HepG2 (cell line): ENCODE measurements at regions not wholly inside any gene's neighbourhood (a gene's known extent, or its start where the extent isn't known, plus 50 kb on each side); places are given as distances from the start of the nearest gene placed in this dataset.

Source experiments
- ATAC-seq: fragments of 200-7000 bp; cut with Tn5 transposase; 3 replicates; pipeline ENCODE4 v1.9.1; 2020; ENCODE audit warnings: mild to moderate bottlenecking, moderate library complexity
- BruUV-seq: library from RNA; stranded (reverse); fragments of 400-500 nt; replicated peaks from 2 replicates; lab custom pipeline; 2021; lab: Mats Ljungman, UMichigan
- CTCF ChIA-PET: fragments of 300-600 bp; formaldehyde crosslinking; extraction: SDS; loops from one replicate; lab custom pipeline; 2021; ENCODE audit warnings: low total read pairs, inconsistent platforms, low intra/inter-chr PET ratio; lab: Yijun Ruan, JAX
- POLR2A ChIA-PET: fragments of 350-600 bp; sonication (Branson Sonifier 250); formaldehyde crosslinking; loops from one replicate; lab custom pipeline; 2020; ENCODE audit warnings: antibody characterized with exemption, inconsistent platforms; lab: Yijun Ruan, JAX
- DNase-seq: peaks from one replicate; pipeline ENCODE4 v3.0.0-alpha.2; 2015; ENCODE audit warnings: low spot score
- FAIRE-seq: peaks from 3 replicates; lab custom pipeline; 2011; peaks lifted over from hg19 to GRCh38; lab: Jason Lieb, UNC
- H2AFZ ChIP-seq: one replicate; pipeline ENCODE4 v1.6.1; 2011; ENCODE audit warnings: low read length, inconsistent platforms
- H3K27ac ChIP-seq: fragments of 300-600 bp; 3 replicates; pipeline ENCODE4 v1.8.0; 2011; ENCODE audit warnings: mixed run types, mild to moderate bottlenecking, mixed read lengths, low read length, inconsistent platforms; ENCODE audit not compliant: insufficient read depth; ENCODE audit errors: extremely low read length
- H3K27me3 ChIP-seq, 2 experiments: fragments of 200-600 bp in 1 of 2; 2 replicates in 1 of 2; 3 replicates in 1 of 2; pipeline versions ENCODE4 v1.6.0 to v1.8.0; 2011; ENCODE audit warnings: low read length in 2 of 2, mild to moderate bottlenecking in 2 of 2, moderate library complexity in 2 of 2, inconsistent platforms in 1 of 2; ENCODE audit not compliant: insufficient read depth in 2 of 2, control insufficient read depth in 1 of 2
- H3K36me3 ChIP-seq, 2 experiments: fragments of 200-600 bp in 1 of 2; replicated peaks in 1 of 2; 2 replicates in 1 of 2; 3 replicates in 1 of 2; pipeline versions ENCODE4 v1.5.1 to v1.8.0; 2011; ENCODE audit warnings: low read length in 2 of 2, inconsistent platforms in 1 of 2; ENCODE audit not compliant: insufficient read depth in 2 of 2, control insufficient read depth in 1 of 2
- H3K4me1 ChIP-seq: 2 replicates; pipeline ENCODE4 v1.5.1; 2012; ENCODE audit warnings: low read length, inconsistent platforms; ENCODE audit not compliant: insufficient read depth
- H3K4me2 ChIP-seq: 2 replicates; pipeline ENCODE4 v1.6.0; 2011; ENCODE audit warnings: low read depth, low read length, inconsistent platforms
- H3K4me3 ChIP-seq, 3 experiments: fragments of 200-600 bp in 1 of 3; sonication (generic), shearing (Covaris generic) in 1 of 3; replicated peaks in 1 of 3; 2 replicates each; pipeline ENCODE4 v1.5.1; 2011 to 2016; ENCODE audit warnings: low read length in 3 of 3, inconsistent platforms in 2 of 3, low read depth in 2 of 3, mild to moderate bottlenecking in 2 of 3, control low read depth in 1 of 3, mixed read lengths in 1 of 3; ENCODE audit not compliant: insufficient read depth in 1 of 3
- H3K79me2 ChIP-seq: one replicate; pipeline ENCODE4 v1.6.1; 2011; ENCODE audit warnings: low read length, inconsistent platforms; ENCODE audit not compliant: insufficient read depth
- H3K9ac ChIP-seq: 2 replicates; pipeline ENCODE4 v1.6.0; 2011; ENCODE audit warnings: mild to moderate bottlenecking, low read depth, low read length, inconsistent platforms; ENCODE audit not compliant: insufficient read depth
- H3K9me3 ChIP-seq: 2 replicates; pipeline ENCODE4 v1.5.1; 2012; ENCODE audit warnings: mild to moderate bottlenecking, low read length
- H4K20me1 ChIP-seq: 2 replicates; pipeline ENCODE4 v1.6.0; 2011; ENCODE audit warnings: inconsistent platforms, mild to moderate bottlenecking, low read length, moderate library complexity; ENCODE audit not compliant: insufficient read depth
- DNMT1 ChIP-seq: sonication (generic); formaldehyde crosslinking; IDR thresholded peaks from 2 replicates; pipeline ENCODE4 v1.5.1; 2020; ENCODE audit warnings: mild to moderate bottlenecking, missing genetic modification reagents
- HNRNPLL ChIP-seq: fragments of 200-400 bp; formaldehyde crosslinking; IDR thresholded peaks from 2 replicates; pipeline ENCODE4 v1.6.1; 2017; ENCODE audit warnings: mild to moderate bottlenecking, low read depth, low read length; ENCODE audit not compliant: poor library complexity, severe bottlenecking
- IRF1 ChIP-seq: sonication (generic); formaldehyde crosslinking; IDR thresholded peaks from 2 replicates; pipeline ENCODE4 v1.4.0; 2020; ENCODE audit warnings: low read depth, mild to moderate bottlenecking, missing genetic modification reagents
- KDM2A ChIP-seq: sonication (generic); formaldehyde crosslinking; IDR thresholded peaks from 2 replicates; pipeline ENCODE4 v1.4.0; 2020; ENCODE audit warnings: low read depth, missing genetic modification reagents, borderline replicate concordance
- KDM5B ChIP-seq: sonication (generic); formaldehyde crosslinking; IDR thresholded peaks from 2 replicates; pipeline ENCODE4 v1.4.0; 2020; ENCODE audit warnings: missing genetic modification reagents, mild to moderate bottlenecking, borderline replicate concordance
- LCORL ChIP-seq, 2 experiments: fragments of 450-650 bp in 1 of 2; sonication (generic) in 1 of 2; formaldehyde crosslinking in 1 of 2; IDR thresholded peaks; 2 replicates each; pipeline versions ENCODE4 v1.5.0 to v1.6.1; 2017 to 2020; ENCODE audit warnings: antibody characterized with exemption in 1 of 2, missing genetic modification reagents in 1 of 2
- PHF8 ChIP-seq: sonication (generic); formaldehyde crosslinking; IDR thresholded peaks from 2 replicates; pipeline ENCODE4 v1.5.0; 2020; ENCODE audit warnings: missing genetic modification reagents
- RBFOX2 ChIP-seq: fragments of 200-400 bp; formaldehyde crosslinking; IDR thresholded peaks from 2 replicates; pipeline ENCODE4 v1.6.1; 2017; ENCODE audit warnings: low read depth, mild to moderate bottlenecking, low read length
- RFXANK ChIP-seq: IDR thresholded peaks from 2 replicates; pipeline ENCODE4 v1.6.1; 2016
- SMYD3 ChIP-seq: sonication (generic); formaldehyde crosslinking; IDR thresholded peaks from 2 replicates; pipeline ENCODE4 v1.8.1; 2023; ENCODE audit warnings: mild to moderate bottlenecking, missing genetic modification reagents
- SOX5 ChIP-seq: IDR thresholded peaks from 2 replicates; pipeline ENCODE4 v1.6.1; 2016; ENCODE audit warnings: borderline replicate concordance
- SSRP1 ChIP-seq: IDR thresholded peaks from 2 replicates; pipeline ENCODE4 v1.6.1; 2016; ENCODE audit warnings: control low read depth
- TFE3 ChIP-seq: IDR thresholded peaks from 2 replicates; pipeline ENCODE4 v1.6.1; 2016
- ZEB1 ChIP-seq: IDR thresholded peaks from 2 replicates; pipeline ENCODE4 v1.6.1; 2012; ENCODE audit warnings: mild to moderate bottlenecking, low read depth, inconsistent platforms; ENCODE audit not compliant: insufficient replicate concordance
- ZNF136 ChIP-seq: sonication (generic); formaldehyde crosslinking; IDR thresholded peaks from 2 replicates; pipeline ENCODE4 v1.8.1; 2022; ENCODE audit warnings: low read depth, mild to moderate bottlenecking, moderate library complexity, missing genetic modification reagents
- ZNF292 ChIP-seq: sonication (generic); formaldehyde crosslinking; IDR thresholded peaks from 2 replicates; pipeline ENCODE4 v1.8.1; 2022; ENCODE audit warnings: mild to moderate bottlenecking, low read depth, missing genetic modification reagents, borderline replicate concordance
- ZNF354B ChIP-seq: sonication (generic); formaldehyde crosslinking; IDR thresholded peaks from 2 replicates; pipeline ENCODE4 v1.8.0; 2022; ENCODE audit warnings: mild to moderate bottlenecking, missing genetic modification reagents
- ZNF451 ChIP-seq: sonication (generic); formaldehyde crosslinking; IDR thresholded peaks from 2 replicates; pipeline ENCODE4 v1.5.0; 2020; ENCODE audit warnings: mild to moderate bottlenecking, missing genetic modification reagents
- ZNF605 ChIP-seq: sonication (generic); formaldehyde crosslinking; IDR thresholded peaks from 2 replicates; pipeline ENCODE4 v1.8.0; 2022; ENCODE audit warnings: mild to moderate bottlenecking, missing genetic modification reagents
- ZNF788 ChIP-seq: sonication (generic); formaldehyde crosslinking; IDR thresholded peaks from 2 replicates; pipeline ENCODE4 v1.5.0; 2020; ENCODE audit warnings: mild to moderate bottlenecking, missing genetic modification reagents, borderline replicate concordance
- WGBS: methylation state at CpG from one replicate; pipeline ENCODE4 v1.1.6; 2017; ENCODE audit warnings: low lambda C conversion rate; 5-methylcytosine and 5-hydroxymethylcytosine counted together
- in situ Hi-C: cut with HindIII; loops from 2 replicates; pipeline ENCODE4 v1.10.0; 2017; ENCODE audit warnings: low pct_unique_long_range_greater_than_20kb; ENCODE audit not compliant: extremely low pct_ligation_motif_present
- intact Hi-C: fragments of 100-400 bp; cut with micrococcal nuclease; formaldehyde crosslinking; loops from one replicate; pipeline ENCODE4 v1.10.0; 2022; ENCODE audit not compliant: unreplicated experiment

DNA sequence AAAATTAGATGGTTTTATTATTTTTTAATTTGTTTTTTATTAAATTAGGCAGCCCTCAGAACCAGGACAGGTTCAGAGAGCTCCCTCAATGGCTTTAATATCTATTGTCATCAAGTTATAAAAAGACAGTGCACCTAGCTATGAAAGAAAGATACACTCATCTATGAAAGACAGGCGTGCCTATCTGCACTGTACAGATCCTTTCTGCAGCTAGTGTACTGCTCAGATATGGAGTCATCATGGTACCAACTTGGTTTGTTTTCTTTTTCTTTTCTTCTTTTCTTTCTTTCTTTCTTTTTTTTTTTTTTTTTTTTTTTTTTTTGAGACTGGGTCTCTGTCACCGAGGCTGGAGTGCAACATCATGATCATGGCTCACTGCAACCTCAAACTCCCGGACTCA, 54.8 kb upstream of the GPBP1 start:
- FAIRE-seq (no peak), DNase-seq (no peak), ATAC-seq (no peak)
- H3K9me3 ChIP-seq = peaks cover 13% of the 10 kb centered on the region; the same call in 1 of the 2 replicates
- no peak overlapping the region for H3K4me2 ChIP-seq
- no peaks in the 10 kb centered on the region for H4K20me1 ChIP-seq
- no peak overlapping the region for H3K27ac ChIP-seq
- 42% methylated on average over 3 of the region's 3 CpGs for WGBS
- intact Hi-C loops = no loop called here
- CTCF ChIA-PET = no interaction called here
- no peaks in the 10 kb centered on the region for H3K36me3 ChIP-seq
- H3K9ac ChIP-seq = no peak overlapping the region
- BruUV-seq = no TSS peak
- in situ Hi-C loops = no loop called here
- no peak for TF ChIP-seq ZNF788 (CRISPR knock-in tag)
- no peaks in the 10 kb centered on the region for H3K27me3 ChIP-seq
- H2AFZ ChIP-seq = no peak overlapping the region
- POLR2A ChIA-PET = no interaction called here
- H3K4me1 ChIP-seq = peaks cover 17% of the 10 kb centered on the region
- no peak overlapping the region for H3K4me3 ChIP-seq
- H3K79me2 ChIP-seq = no peaks in the 10 kb centered on the region

DNA sequence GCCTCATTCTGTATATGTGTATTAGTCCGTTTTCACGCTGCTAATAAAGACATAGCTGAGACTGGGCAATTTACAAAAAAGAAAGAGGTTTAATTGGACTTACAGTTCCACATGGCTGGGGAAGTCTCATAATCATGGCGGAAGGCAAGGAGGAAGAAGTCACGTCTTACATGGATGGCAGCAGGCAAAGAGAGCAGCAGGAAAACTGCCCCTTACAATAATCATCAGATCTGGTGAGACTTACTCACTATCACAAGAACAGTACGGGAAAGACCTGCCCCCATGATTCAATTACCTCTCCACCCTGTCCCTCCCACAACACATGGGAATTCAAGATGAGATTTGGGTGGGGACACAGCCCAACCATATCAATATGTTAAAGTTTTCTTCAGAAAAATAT, 49.8 kb upstream of the GPBP1 start:
- H3K9ac ChIP-seq = no peak overlapping the region
- no TSS peak for BruUV-seq
- H3K4me2 ChIP-seq = no peak overlapping the region
- FAIRE-seq (no peak), DNase-seq (no peak), ATAC-seq (no peak)
- peaks cover 13% of the 10 kb centered on the region; the same call in 1 of the 2 replicates for H3K9me3 ChIP-seq
- H3K4me3 ChIP-seq = no peak overlapping the region
- in situ Hi-C loops = no loop called here
- H3K27me3 ChIP-seq = no peaks in the 10 kb centered on the region
- intact Hi-C loops = no loop called here
- no peak overlapping the region for H3K27ac ChIP-seq
- POLR2A ChIA-PET = no interaction called here
- CTCF ChIA-PET = no interaction called here
- peaks cover 11% of the 10 kb centered on the region for H3K4me1 ChIP-seq
- no peak overlapping the region for H2AFZ ChIP-seq
- H3K79me2 ChIP-seq = no peaks in the 10 kb centered on the region
- 71% methylated on average over 5 of the region's 5 CpGs for WGBS
- no peaks in the 10 kb centered on the region for H3K36me3 ChIP-seq
- no peaks in the 10 kb centered on the region for H4K20me1 ChIP-seq
- TF ChIP-seq KDM5B (CRISPR knock-in tag) = no peak
- TF ChIP-seq ZNF451 (CRISPR knock-in tag) = no peak
- TF ChIP-seq DNMT1 = no peak
- TF ChIP-seq ZNF354B = no peak
- TF ChIP-seq ZNF136 (CRISPR knock-in tag) = no peak
- no peak for TF ChIP-seq ZEB1
- TF ChIP-seq ZNF605 (CRISPR knock-in tag) = no peak
- no peak for TF ChIP-seq TFE3 (CRISPR knock-in tag)
- no peak for TF ChIP-seq LCORL (IDR thresholded peaks at IDR 0.05)
- TF ChIP-seq LCORL (CRISPR knock-in tag; IDR thresholded peaks at IDR 0.05) = no peak
- no peak for TF ChIP-seq SOX5 (CRISPR knock-in tag)
- TF ChIP-seq KDM2A (CRISPR knock-in tag) = no peak
- no peak for TF ChIP-seq SMYD3 (CRISPR knock-in tag)
- no peak for TF ChIP-seq RFXANK (CRISPR knock-in tag)
- no peak for TF ChIP-seq PHF8
- no peak for TF ChIP-seq HNRNPLL
- TF ChIP-seq IRF1 (CRISPR knock-in tag) = no peak
- no peak for TF ChIP-seq RBFOX2
- no peak for TF ChIP-seq SSRP1 (CRISPR knock-in tag)
- TF ChIP-seq ZNF292 (CRISPR knock-in tag) = no peak
